ENCODE measurements at regions not wholly inside any gene's neighbourhood (a gene's known extent, or its start where the extent isn't known, plus 50 kb on each side); places are given as distances from the start of the nearest gene placed in this dataset.
"Not testable (repeated sequence)": the region's sequence is repeated elsewhere in the genome, so short reads cannot be mapped to it uniquely, and the experiment has no call there.

- DNase-seq (ENCODE audit: low spot score) (no peak), ATAC-seq (ENCODE audit: low FRiP score) (no peak)
- TF ChIP-seq, protein P1, sequence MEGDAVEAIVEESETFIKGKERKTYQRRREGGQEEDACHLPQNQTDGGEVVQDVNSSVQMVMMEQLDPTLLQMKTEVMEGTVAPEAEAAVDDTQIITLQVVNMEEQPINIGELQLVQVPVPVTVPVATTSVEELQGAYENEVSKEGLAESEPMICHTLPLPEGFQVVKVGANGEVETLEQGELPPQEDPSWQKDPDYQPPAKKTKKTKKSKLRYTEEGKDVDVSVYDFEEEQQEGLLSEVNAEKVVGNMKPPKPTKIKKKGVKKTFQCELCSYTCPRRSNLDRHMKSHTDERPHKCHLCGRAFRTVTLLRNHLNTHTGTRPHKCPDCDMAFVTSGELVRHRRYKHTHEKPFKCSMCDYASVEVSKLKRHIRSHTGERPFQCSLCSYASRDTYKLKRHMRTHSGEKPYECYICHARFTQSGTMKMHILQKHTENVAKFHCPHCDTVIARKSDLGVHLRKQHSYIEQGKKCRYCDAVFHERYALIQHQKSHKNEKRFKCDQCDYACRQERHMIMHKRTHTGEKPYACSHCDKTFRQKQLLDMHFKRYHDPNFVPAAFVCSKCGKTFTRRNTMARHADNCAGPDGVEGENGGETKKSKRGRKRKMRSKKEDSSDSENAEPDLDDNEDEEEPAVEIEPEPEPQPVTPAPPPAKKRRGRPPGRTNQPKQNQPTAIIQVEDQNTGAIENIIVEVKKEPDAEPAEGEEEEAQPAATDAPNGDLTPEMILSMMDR (IDR thresholded peaks at IDR 0.05): no peak
These were observed 110.8 kb downstream of the TDRD15 start for GRCh38 chr2:21234464-21235120.

- DNase-seq (ENCODE audit: low spot score); ATAC-seq (ENCODE audit: low FRiP score): not testable (repeated sequence)
These were observed 116.0 kb downstream of the TDRD15 start for GRCh38 chr2:21239749-21240148.

- ATAC-seq (ENCODE audit: low FRiP score) (no peak), DNase-seq (ENCODE audit: low spot score) (no peak)
- TF ChIP-seq, protein P1 (IDR thresholded peaks at IDR 0.05): no peak
These were observed 120.4 kb downstream of the TDRD15 start for GRCh38 chr2:21244161-21244560.

GRCh38 chr2:21245565-21245964 is 121.8 kb downstream of the TDRD15 start:
- DNase-seq (ENCODE audit: low spot score): no peak
- no peak for ATAC-seq (ENCODE audit: low FRiP score)
- TF ChIP-seq, protein P1 (IDR thresholded peaks at IDR 0.05): no peak

- no peak for DNase-seq (ENCODE audit: low spot score)
- TF ChIP-seq, protein P1 (IDR thresholded peaks at IDR 0.05): no peak
- no peak for ATAC-seq (ENCODE audit: low FRiP score)
These were observed 125.6 kb downstream of the TDRD15 start for GRCh38 chr2:21249367-21249766.

DNA sequence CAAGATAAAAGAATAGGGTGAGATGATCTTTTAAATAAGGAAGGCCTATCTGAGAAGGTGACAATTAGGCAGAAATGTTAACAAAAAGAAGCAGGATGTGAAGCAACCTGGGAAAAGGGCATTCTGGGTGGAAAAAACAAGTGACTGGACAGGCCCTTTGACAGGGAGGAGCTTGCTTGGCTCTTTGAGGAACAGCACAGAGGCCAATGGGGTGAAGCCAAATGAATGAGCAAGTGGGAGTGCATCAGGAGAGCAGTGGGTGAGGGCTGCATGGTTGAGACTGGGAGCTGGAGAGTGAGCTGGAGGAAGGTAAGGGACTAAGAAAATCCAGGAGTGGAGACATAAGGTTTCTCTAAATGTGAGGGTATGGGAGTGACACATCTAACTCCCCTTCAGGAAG is 126.9 kb downstream of the TDRD15 start:
- ATAC-seq (ENCODE audit: low FRiP score): no peak
- TF ChIP-seq, protein P1 (IDR thresholded peaks at IDR 0.05): no peak
- no peak for DNase-seq (ENCODE audit: low spot score)

DNA sequence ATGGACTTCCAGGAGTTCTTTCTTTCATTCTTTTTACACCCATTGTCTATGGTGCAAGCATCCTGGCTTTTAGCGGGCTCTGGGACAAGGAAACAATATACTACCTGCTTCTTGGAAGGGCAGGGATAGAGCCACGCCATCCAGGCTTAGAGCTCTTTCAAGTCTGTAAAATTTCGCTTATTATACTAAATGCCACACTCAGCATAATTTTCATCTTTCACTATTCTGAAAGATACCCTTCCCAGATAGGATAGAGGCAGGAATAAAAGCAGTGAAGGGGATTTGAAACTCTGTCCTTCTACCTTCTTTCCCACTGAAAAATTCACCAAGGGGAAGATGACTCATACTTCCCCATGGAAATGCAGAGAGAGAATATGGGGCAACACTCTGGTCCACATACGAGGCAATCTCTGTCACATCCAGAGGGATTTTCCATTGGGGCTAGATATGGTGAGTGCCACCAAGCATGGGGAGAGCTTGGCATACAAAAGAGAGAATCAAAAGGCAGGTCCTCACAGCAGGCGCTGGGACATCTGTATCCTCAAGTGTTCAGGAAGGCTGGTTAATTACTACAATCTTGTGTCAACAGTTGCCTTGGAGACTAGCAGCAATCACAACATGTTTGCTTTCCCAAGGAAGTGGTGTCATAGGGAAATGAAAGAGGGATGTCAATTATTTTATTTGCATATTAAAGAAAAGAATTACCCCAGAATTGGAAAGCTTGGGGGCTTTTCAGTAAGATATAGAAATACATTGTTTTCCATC is 127.6 kb downstream of the TDRD15 start:
- DNase-seq (ENCODE audit: low spot score) (no peak), ATAC-seq (ENCODE audit: low FRiP score) (no peak)
- TF ChIP-seq, protein P1 (IDR thresholded peaks at IDR 0.05): no peak

All from omental fat pad (tissue), 3 donors.